ENCODE measurements at regions not wholly inside any gene's neighbourhood (a gene's known extent, or its start where the extent isn't known, plus 50 kb on each side); places are given as distances from the start of the nearest gene placed in this dataset.

DNA sequence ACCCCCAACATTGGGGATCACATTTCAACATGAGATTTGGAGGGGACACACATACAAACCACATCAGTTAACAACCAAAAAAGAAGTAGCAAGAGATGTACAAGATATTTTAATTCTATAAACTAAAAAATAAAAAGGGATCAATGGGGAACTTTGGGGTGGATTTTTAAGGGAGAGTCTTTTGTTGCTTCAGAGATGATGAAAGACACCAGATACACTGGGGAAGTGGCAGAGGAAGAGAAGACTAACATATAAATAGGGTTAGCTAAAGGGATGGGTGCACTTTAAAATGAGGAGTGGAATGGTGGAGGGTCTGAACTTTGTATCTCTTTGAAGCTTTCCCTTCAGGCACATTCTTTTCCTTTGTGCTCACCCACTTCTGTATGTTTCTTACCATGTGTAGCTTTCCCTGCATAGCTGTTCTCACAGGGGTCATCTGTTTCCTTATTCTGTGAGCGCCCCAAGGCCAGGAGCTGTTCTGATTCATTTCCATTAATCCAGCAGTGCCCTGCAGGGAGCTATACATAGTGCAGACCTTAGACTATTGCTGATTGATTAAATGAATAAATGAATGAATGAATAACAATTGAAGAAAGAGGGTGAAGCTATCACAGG is 531.6 kb upstream of the KLF4 start:
- Histone ChIP-seq H3K18ac (ENCODE audit: low read depth, low read length) (no peak overlapping the region), H4K91ac (ENCODE audit: insufficient read depth, low read depth, low read length) (no peak overlapping the region), H2BK120ac (ENCODE audit: low read depth, low read length) (no peak overlapping the region), H2BK20ac (ENCODE audit: low read depth, low read length) (no peak overlapping the region), H3K23ac (ENCODE audit: low read depth, low read length) (no peak overlapping the region), H3K79me1 (ENCODE audit: low read depth in 1 of 2, low read length in 2 of 2) (no peaks in the 10 kb centered on the region), H3K27me3 (ENCODE audit: control insufficient read depth, insufficient read depth, low read length) (no peaks in the 10 kb centered on the region; the same call in 1 of the 2 replicates), H2AK5ac (ENCODE audit: low read depth, low read length) (no peak overlapping the region), H3K4me1 (ENCODE audit: control insufficient read depth, insufficient read depth, low read length) (no peaks in the 10 kb centered on the region), H3K14ac (replicated peaks; ENCODE audit: low read depth, low read length) (no peak overlapping the region), H3K9ac (ENCODE audit: low read depth, low read length) (no peak overlapping the region), H2AFZ (replicated peaks; ENCODE audit: low read length, poor library complexity) (no peak overlapping the region), H3K4ac (ENCODE audit: low read depth, low read length) (no peak overlapping the region), H2BK5ac (ENCODE audit: low read depth, low read length, poor library complexity, severe bottlenecking) (no peak overlapping the region), H2AK9ac (replicated peaks; ENCODE audit: low read depth, low read length, poor library complexity) (no peak overlapping the region), H3K4me2 (ENCODE audit: low read depth, low read length) (no peak overlapping the region), H4K20me1 (ENCODE audit: insufficient read depth, low read length) (no peaks in the 10 kb centered on the region), H2BK15ac (ENCODE audit: low read depth, low read length) (no peak overlapping the region), H4K5ac (ENCODE audit: low read depth, low read length) (no peak overlapping the region), H3K9me1 (ENCODE audit: insufficient read depth, low read length) (no peaks in the 10 kb centered on the region), H3K27ac (ENCODE audit: insufficient read depth, low read length) (no peak overlapping the region), H3K4me3 (ENCODE audit: insufficient read depth, low read depth, low read length) (no peak overlapping the region), H3K9me3 (ENCODE audit: control insufficient read depth, insufficient read depth, low read length) (no peaks in the 10 kb centered on the region), H3K36me3 (ENCODE audit: control insufficient read depth, insufficient read depth, low read length) (no peaks in the 10 kb centered on the region), H4K8ac (ENCODE audit: low read depth in 2 of 2, low read length in 2 of 2) (no peak overlapping the region), H3K56ac (ENCODE audit: extremely low read depth, insufficient read depth, low read length) (no peak overlapping the region)
- BruUV-seq (replicated peaks) = no TSS peak
- WGBS, 2 experiments (ENCODE audit: extremely low coverage in 2 of 2, insufficient read length in 1 of 2) = no CpG with 5 or more reads among the region's 1 CpG
- intact Hi-C loops (cut with micrococcal nuclease) = no loop called here
- DNase-seq = no peak
- ChIA-PET POLR2A (ENCODE audit: unreplicated experiment) (no interaction called here), CTCF (no interaction called here)
- in situ Hi-C loops (cut with MboI; ENCODE audit: low sequenced_read_pairs) = no loop called here
- TF ChIP-seq ELK1 (IDR thresholded peaks at IDR 0.05; ENCODE audit: borderline replicate concordance, low read depth, low read length) = no peak
- no peak for ATAC-seq (ENCODE audit: low read depth)
- dilution Hi-C loops (cut with HindIII; ENCODE audit: low sequenced_read_pairs, unreplicated experiment) = no loop called here
